ENCODE measurements at regions not wholly inside any gene's neighbourhood (a gene's known extent, or its start where the extent isn't known, plus 50 kb on each side); places are given as distances from the start of the nearest gene placed in this dataset.

GRCh38 chr18:10116574-10116973 lies 202.8 kb downstream of the VAPA start:
- DNase-seq (ENCODE audit: low read depth, low spot score) = no peak
- Histone ChIP-seq H3K27ac (ENCODE audit: low read length) (no peak overlapping the region), H3K9me3 (ENCODE audit: control insufficient read depth, insufficient read depth, low read depth, low read length) (no peaks in the 10 kb centered on the region), H3K27me3 (ENCODE audit: control insufficient read depth, insufficient read depth, low read length) (peaks cover 4% of the 10 kb centered on the region; the same call in 1 of the 2 replicates), H3K4me1 (ENCODE audit: control insufficient read depth, insufficient read depth, low read length) (no peaks in the 10 kb centered on the region), H3K36me3 (ENCODE audit: control insufficient read depth, insufficient read depth, low read length) (no peaks in the 10 kb centered on the region), H3K4me3 (ENCODE audit: low read depth in 2 of 2, low read length in 2 of 2) (no peak overlapping the region)
- ChIA-PET CTCF (no interaction called here), POLR2A (no interaction called here)
- no TSS peak for BruUV-seq (replicated peaks)
- TF ChIP-seq POLR2AphosphoS5 (IDR thresholded peaks at IDR 0.05; ENCODE audit: low read depth, low read length) = no peak
- no peak for TF ChIP-seq REST (IDR thresholded peaks at IDR 0.05; ENCODE audit: insufficient read depth in 1 of 2, low read depth in 2 of 2, low read length in 1 of 2)
- no peak for TF ChIP-seq SIN3A (IDR thresholded peaks at IDR 0.05; ENCODE audit: borderline replicate concordance, insufficient read depth, low read depth, low read length)
- no peak for TF ChIP-seq TCF7L2 (IDR thresholded peaks at IDR 0.05; ENCODE audit: low read depth, low read length)
- TF ChIP-seq, protein P1, sequence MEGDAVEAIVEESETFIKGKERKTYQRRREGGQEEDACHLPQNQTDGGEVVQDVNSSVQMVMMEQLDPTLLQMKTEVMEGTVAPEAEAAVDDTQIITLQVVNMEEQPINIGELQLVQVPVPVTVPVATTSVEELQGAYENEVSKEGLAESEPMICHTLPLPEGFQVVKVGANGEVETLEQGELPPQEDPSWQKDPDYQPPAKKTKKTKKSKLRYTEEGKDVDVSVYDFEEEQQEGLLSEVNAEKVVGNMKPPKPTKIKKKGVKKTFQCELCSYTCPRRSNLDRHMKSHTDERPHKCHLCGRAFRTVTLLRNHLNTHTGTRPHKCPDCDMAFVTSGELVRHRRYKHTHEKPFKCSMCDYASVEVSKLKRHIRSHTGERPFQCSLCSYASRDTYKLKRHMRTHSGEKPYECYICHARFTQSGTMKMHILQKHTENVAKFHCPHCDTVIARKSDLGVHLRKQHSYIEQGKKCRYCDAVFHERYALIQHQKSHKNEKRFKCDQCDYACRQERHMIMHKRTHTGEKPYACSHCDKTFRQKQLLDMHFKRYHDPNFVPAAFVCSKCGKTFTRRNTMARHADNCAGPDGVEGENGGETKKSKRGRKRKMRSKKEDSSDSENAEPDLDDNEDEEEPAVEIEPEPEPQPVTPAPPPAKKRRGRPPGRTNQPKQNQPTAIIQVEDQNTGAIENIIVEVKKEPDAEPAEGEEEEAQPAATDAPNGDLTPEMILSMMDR (IDR thresholded peaks at IDR 0.05) = no peak
- no peak for ATAC-seq
- intact Hi-C loops (cut with micrococcal nuclease; ENCODE audit: unreplicated experiment) = no loop called here
- in situ Hi-C loops (cut with HindIII; ENCODE audit: low pct_unique_long_range_greater_than_20kb, low sequenced_read_pairs) = no loop called here

DNA sequence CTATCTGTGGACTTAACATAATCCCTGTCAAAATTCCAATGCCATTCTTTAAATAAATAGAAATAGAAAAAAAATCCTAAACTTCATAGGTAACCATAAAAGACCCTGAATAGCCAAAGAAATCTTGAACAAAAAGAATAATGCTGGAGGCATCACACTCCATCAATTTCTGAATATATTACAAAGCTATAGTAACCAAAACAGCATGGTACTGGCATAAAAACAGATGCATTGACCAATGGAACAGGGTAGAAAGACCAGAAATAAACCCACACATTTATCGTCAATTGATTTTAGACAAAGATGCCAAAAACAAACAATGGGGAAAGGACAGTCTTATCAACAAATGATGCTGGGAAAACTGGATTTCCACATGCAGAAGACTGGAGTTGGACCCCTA lies 205.7 kb downstream of the VAPA start:
- no peaks in the 10 kb centered on the region for H3K4me1 ChIP-seq (ENCODE audit: control insufficient read depth, insufficient read depth, low read length)
- POLR2A ChIA-PET = no interaction called here
- TF ChIP-seq, protein P1 (IDR thresholded peaks at IDR 0.05) = no peak
- TF ChIP-seq POLR2AphosphoS5 (IDR thresholded peaks at IDR 0.05; ENCODE audit: low read depth, low read length) = no peak
- no peak for TF ChIP-seq REST (IDR thresholded peaks at IDR 0.05; ENCODE audit: insufficient read depth in 1 of 2, low read depth in 2 of 2, low read length in 1 of 2)
- TF ChIP-seq SIN3A (IDR thresholded peaks at IDR 0.05; ENCODE audit: borderline replicate concordance, insufficient read depth, low read depth, low read length) = no peak
- TF ChIP-seq TCF7L2 (IDR thresholded peaks at IDR 0.05; ENCODE audit: low read depth, low read length) = no peak
- in situ Hi-C loops (cut with HindIII; ENCODE audit: low pct_unique_long_range_greater_than_20kb, low sequenced_read_pairs) (no loop called here), intact Hi-C loops (cut with micrococcal nuclease; ENCODE audit: unreplicated experiment) (no loop called here)
- H3K36me3 ChIP-seq (ENCODE audit: control insufficient read depth, insufficient read depth, low read length) = no peaks in the 10 kb centered on the region
- H3K9me3 ChIP-seq (ENCODE audit: control insufficient read depth, insufficient read depth, low read depth, low read length) = no peaks in the 10 kb centered on the region
- ATAC-seq (no peak), DNase-seq (ENCODE audit: low read depth, low spot score) (no peak)
- no TSS peak for BruUV-seq (replicated peaks)
- H3K27ac ChIP-seq (ENCODE audit: low read length) = no peak overlapping the region
- H3K27me3 ChIP-seq (ENCODE audit: control insufficient read depth, insufficient read depth, low read length) = peaks cover 4% of the 10 kb centered on the region; the same call in 1 of the 2 replicates
- CTCF ChIA-PET = no interaction called here
- H3K4me3 ChIP-seq (ENCODE audit: low read depth in 2 of 2, low read length in 2 of 2) = no peak overlapping the region

Data from Panc1 (cell line).